ENCODE measurements at regions not wholly inside any gene's neighbourhood (a gene's known extent, or its start where the extent isn't known, plus 50 kb on each side); places are given as distances from the start of the nearest gene placed in this dataset.

DNA sequence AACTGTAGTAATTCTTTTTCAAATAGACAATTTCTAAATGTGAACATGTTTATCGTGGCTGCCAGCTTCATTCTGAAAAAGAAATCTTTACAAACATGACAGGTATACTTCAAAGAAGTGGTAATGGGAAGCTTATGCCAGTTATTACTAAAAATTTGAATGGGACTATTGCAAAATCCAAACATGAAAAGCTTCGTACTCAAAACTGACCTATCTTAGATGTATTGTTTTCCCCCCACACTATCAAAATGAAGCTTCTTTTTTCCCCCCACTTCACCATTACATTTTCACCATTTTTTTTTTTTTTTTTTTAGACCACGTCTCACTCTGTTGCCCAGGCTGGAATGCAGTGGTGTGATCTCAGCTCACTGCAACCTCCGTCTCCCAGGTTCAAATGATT, 50.4 kb upstream of the SERTAD2 start:
- ATAC-seq (ENCODE audit: low read depth) = no peak
- DNase-seq = no peak
- H3K27me3 Mint-ChIP-seq = no peaks in the 10 kb centered on the region
- ChIA-PET POLR2A (interaction anchor here (0.6 to 3.0 kb wide), 9 partner anchors 12 to 160 kb away, joined by 3 to 26 read pairs (median 5); partner anchors contain the start of gene SERTAD2), CTCF (interaction anchor here (1.0 to 1.1 kb wide), 2 partner anchors 23 to 46 kb away, joined by 3 read pairs; no protein-coding TSS in a partner anchor)
- H3K36me3 Mint-ChIP-seq (ENCODE audit: low read depth) = no peaks in the 10 kb centered on the region
- no peak for TF ChIP-seq CTCF (IDR thresholded peaks at IDR 0.05)
- intact Hi-C loops (cut with micrococcal nuclease) = no loop called here
- H3K9me3 Mint-ChIP-seq = no peaks in the 10 kb centered on the region
- peaks cover 18% of the 10 kb centered on the region for H3K4me1 Mint-ChIP-seq
- no peak overlapping the region for H3K4me3 Mint-ChIP-seq
- no peak overlapping the region for H3K27ac Mint-ChIP-seq

GRCh38 chr2:64704996-64705395, 51.3 kb upstream of the SERTAD2 start:
- no peaks in the 10 kb centered on the region for H3K36me3 Mint-ChIP-seq (ENCODE audit: low read depth)
- H3K27ac Mint-ChIP-seq = no peak overlapping the region
- no peaks in the 10 kb centered on the region for H3K27me3 Mint-ChIP-seq
- H3K9me3 Mint-ChIP-seq = no peaks in the 10 kb centered on the region
- ChIA-PET CTCF (interaction anchor here (0.7 to 1.1 kb wide), 3 partner anchors 9 to 62 kb away, joined by 3 to 4 read pairs (median 3); no protein-coding TSS in a partner anchor), POLR2A (interaction anchor here (0.6 to 3.0 kb wide), 5 partner anchors 22 to 78 kb away, joined by 3 to 26 read pairs (median 4); partner anchors contain the start of gene SERTAD2)
- intact Hi-C loops (cut with micrococcal nuclease) = no loop called here
- H3K4me1 Mint-ChIP-seq = peaks cover 9% of the 10 kb centered on the region
- DNase-seq (no peak), ATAC-seq (ENCODE audit: low read depth) (no peak)
- TF ChIP-seq CTCF (IDR thresholded peaks at IDR 0.05) = no peak
- no peak overlapping the region for H3K4me3 Mint-ChIP-seq

GRCh38 chr2:64707276-64707675, 53.6 kb upstream of the SERTAD2 start:
- ATAC-seq (ENCODE audit: low read depth) (no peak), DNase-seq (no peak)
- TF ChIP-seq CTCF (IDR thresholded peaks at IDR 0.05) = no peak
- Mint-ChIP-seq H3K4me1 (peaks cover 3% of the 10 kb centered on the region), H3K4me3 (no peak overlapping the region), H3K27ac (no peak overlapping the region), H3K27me3 (no peaks in the 10 kb centered on the region), H3K9me3 (no peaks in the 10 kb centered on the region), H3K36me3 (ENCODE audit: low read depth) (no peaks in the 10 kb centered on the region)
- ChIA-PET CTCF (no interaction called here), POLR2A (no interaction called here)
- intact Hi-C loops (cut with micrococcal nuclease) = no loop called here

DNA sequence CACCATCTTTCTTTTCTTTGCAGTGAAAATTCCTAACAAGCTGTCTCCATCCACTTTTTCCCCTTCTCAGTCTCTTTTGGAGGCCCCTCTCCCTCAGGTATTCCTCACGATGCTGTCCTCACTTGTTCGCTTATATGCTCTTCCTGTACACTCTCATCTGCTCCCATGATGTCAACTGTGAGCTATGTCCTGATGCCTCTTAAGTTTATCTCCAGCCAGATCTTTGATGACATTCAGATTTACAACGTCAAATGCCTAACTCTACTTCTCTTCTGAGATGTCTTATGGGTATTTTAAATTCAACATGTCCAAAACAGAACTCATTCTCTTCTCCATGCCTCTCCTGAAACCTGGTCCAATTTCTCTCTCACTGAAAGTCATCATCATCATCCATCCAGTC, 55.1 kb upstream of the SERTAD2 start:
- H3K4me1 Mint-ChIP-seq = peaks cover 3% of the 10 kb centered on the region
- no peak overlapping the region for H3K27ac Mint-ChIP-seq
- no peaks in the 10 kb centered on the region for H3K27me3 Mint-ChIP-seq
- no peaks in the 10 kb centered on the region for H3K36me3 Mint-ChIP-seq (ENCODE audit: low read depth)
- H3K9me3 Mint-ChIP-seq = no peaks in the 10 kb centered on the region
- TF ChIP-seq CTCF (IDR thresholded peaks at IDR 0.05) = no peak
- ChIA-PET POLR2A (no interaction called here), CTCF (no interaction called here)
- intact Hi-C loops (cut with micrococcal nuclease) = no loop called here
- DNase-seq (no peak), ATAC-seq (ENCODE audit: low read depth) (no peak)
- no peak overlapping the region for H3K4me3 Mint-ChIP-seq

DNA sequence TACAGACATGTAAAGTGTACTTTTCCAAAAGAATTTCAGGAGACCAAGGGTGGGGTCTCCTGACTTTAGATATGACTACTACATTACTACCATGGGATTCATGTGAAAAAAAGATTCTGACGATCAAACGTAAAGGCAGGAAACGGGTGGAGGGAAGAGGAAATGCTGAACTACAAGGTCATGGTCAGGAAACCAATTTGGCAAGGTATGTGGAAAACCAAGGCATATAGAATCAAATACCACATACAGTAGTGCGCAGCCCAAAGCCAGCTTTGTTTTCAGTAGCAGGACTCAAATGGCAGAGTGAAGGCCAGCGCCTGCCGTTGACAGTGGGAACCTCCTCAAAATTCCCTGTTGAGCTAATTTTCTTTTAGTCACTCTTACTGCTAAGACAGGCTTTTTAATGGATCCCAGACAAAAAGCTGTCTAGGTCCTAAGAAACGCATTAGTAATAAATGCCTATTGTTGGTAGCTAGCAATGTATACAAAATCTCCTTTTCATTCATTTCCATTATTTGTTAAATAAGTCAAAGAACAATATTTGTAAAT, 57.6 kb upstream of the SERTAD2 start:
- no peak overlapping the region for H3K4me3 Mint-ChIP-seq
- H3K4me1 Mint-ChIP-seq = peaks cover 3% of the 10 kb centered on the region
- intact Hi-C loops (cut with micrococcal nuclease) = no loop called here
- CTCF ChIA-PET = interaction anchor here (1.2 kb wide), 1 partner anchor 65 kb away, joined by 3 read pairs; no protein-coding TSS in a partner anchor
- no peaks in the 10 kb centered on the region for H3K36me3 Mint-ChIP-seq (ENCODE audit: low read depth)
- H3K9me3 Mint-ChIP-seq = no peaks in the 10 kb centered on the region
- no peak for TF ChIP-seq CTCF (IDR thresholded peaks at IDR 0.05)
- POLR2A ChIA-PET = interaction anchor here (1.6 kb wide), 1 partner anchor 39 kb away, joined by 4 read pairs; no protein-coding TSS in a partner anchor
- DNase-seq (no peak), ATAC-seq (ENCODE audit: low read depth) (no peak)
- H3K27me3 Mint-ChIP-seq = no peaks in the 10 kb centered on the region
- no peak overlapping the region for H3K27ac Mint-ChIP-seq
